H1 (cell line): ENCODE measurements at regions not wholly inside any gene's neighbourhood (a gene's known extent, or its start where the extent isn't known, plus 50 kb on each side); places are given as distances from the start of the nearest gene placed in this dataset.

Experiments used
- CTCF ChIP-seq, 3 experiments: IDR thresholded peaks; 1 replicate in 2 of 3; 2 replicates in 1 of 3; pipeline versions ENCODE4 v1.5.1 to v1.6.1; 2011; ENCODE audit warnings: low read length in 3 of 3, mild to moderate bottlenecking in 3 of 3, inconsistent platforms in 2 of 3, low read depth in 1 of 3, moderate library complexity in 1 of 3; ENCODE audit not compliant: insufficient read depth in 1 of 3; ENCODE audit errors: control extremely low read depth in 1 of 3
- JUN ChIP-seq: IDR thresholded peaks from 2 replicates; pipeline ENCODE4 v1.6.1; 2011; ENCODE audit warnings: low read depth, mild to moderate bottlenecking, improper control_type of control experiment, low read length
- RFX5 ChIP-seq: IDR thresholded peaks from 2 replicates; pipeline ENCODE4 v1.6.1; 2011; ENCODE audit warnings: low read depth, low read length, improper control_type of control experiment, borderline replicate concordance
- RNF2 ChIP-seq: fragments of 200-900, 300-1000 bp; sonication (generic); IDR thresholded peaks from 2 replicates; pipeline ENCODE4 v1.7.1; 2016; ENCODE audit warnings: borderline replicate concordance, low read depth, mild to moderate bottlenecking, antibody characterized with exemption, low read length; ENCODE audit not compliant: poor library complexity, severe bottlenecking; ENCODE audit errors: missing control alignments

- TF ChIP-seq CTCF (IDR thresholded peaks at IDR 0.05; ENCODE audit: control extremely low read depth in 1 of 3, insufficient read depth in 1 of 3, low read depth in 1 of 3, low read length in 3 of 3) (no peak), JUN (no peak), RNF2 (no peak), RFX5 (no peak)
These were observed 49.9 kb upstream of the GALR1 start for GRCh38 chr18:77199707-77200106.
